H1 (cell line): ENCODE measurements at regions not wholly inside any gene's neighbourhood (a gene's known extent, or its start where the extent isn't known, plus 50 kb on each side); places are given as distances from the start of the nearest gene placed in this dataset.

Experiments used
- HDAC2 ChIP-seq, 2 experiments: fragments of 300-600 bp in 1 of 2; sonication (generic) in 1 of 2; IDR thresholded peaks; 2 replicates each; pipeline ENCODE4 v1.6.1; 2011 to 2012; ENCODE audit warnings: low read depth in 2 of 2, low read length in 2 of 2, mild to moderate bottlenecking in 2 of 2, moderate library complexity in 2 of 2, borderline replicate concordance in 1 of 2, inconsistent platforms in 1 of 2
- SIX5 ChIP-seq: IDR thresholded peaks from 2 replicates; pipeline ENCODE4 v1.6.1; 2011; ENCODE audit warnings: mild to moderate bottlenecking, low read depth, low read length

DNA sequence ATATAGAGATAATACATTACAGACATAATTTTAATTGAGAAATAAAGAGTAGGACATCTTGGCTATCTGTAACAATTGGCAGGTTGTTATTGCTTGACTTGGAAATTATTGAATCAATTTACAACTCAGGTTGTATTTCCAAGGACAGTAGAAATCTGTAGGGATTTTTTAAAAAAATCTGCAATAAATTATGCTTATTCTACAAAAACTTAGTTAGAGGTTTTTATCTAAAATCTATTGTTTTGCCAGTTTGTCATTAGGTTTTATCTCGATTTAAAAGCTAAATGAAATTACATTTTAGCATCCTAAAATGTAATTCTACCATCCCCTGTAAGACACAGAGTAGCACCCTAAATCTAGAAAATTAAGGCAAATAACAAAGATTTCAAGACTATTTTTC lies 408.8 kb downstream of the COL11A1 start (continued):
- TF ChIP-seq HDAC2 (IDR thresholded peaks at IDR 0.05; ENCODE audit: borderline replicate concordance in 1 of 2, low read depth in 2 of 2, low read length in 2 of 2) (no peak), SIX5 (no peak)
